Mesendoderm (in vitro differentiated cells): ENCODE measurements at regions not wholly inside any gene's neighbourhood (a gene's known extent, or its start where the extent isn't known, plus 50 kb on each side); places are given as distances from the start of the nearest gene placed in this dataset.
A peak's percentile ranks its signal among the peaks of the same experiment; 100 is the strongest.

Experiments
- DNase-seq: peaks from one replicate; pipeline ENCODE4 v3.0.0; 2013
- H2AK5ac ChIP-seq: 2 replicates; pipeline ENCODE4 v1.6.1; 2013; ENCODE audit warnings: low read length, inconsistent platforms
- H2BK120ac ChIP-seq: 2 replicates; pipeline ENCODE4 v1.6.1; 2013; ENCODE audit warnings: low read depth, mild to moderate bottlenecking, low read length, moderate library complexity, mixed read lengths
- H2BK15ac ChIP-seq: replicated peaks from 2 replicates; pipeline ENCODE4 v1.6.1; 2013; ENCODE audit warnings: low read depth, mild to moderate bottlenecking, moderate library complexity
- H2BK5ac ChIP-seq: 2 replicates; pipeline ENCODE4 v1.6.1; 2013; ENCODE audit warnings: low read length, inconsistent platforms
- H3K18ac ChIP-seq: 2 replicates; pipeline ENCODE4 v1.6.1; 2013; ENCODE audit warnings: mild to moderate bottlenecking, low read length, mixed read lengths
- H3K23ac ChIP-seq: one replicate; pipeline ENCODE4 v1.6.1; 2013; ENCODE audit warnings: low read length
- H3K27ac ChIP-seq: 2 replicates; pipeline ENCODE4 v1.5.1; 2013; ENCODE audit warnings: low read depth, mild to moderate bottlenecking, inconsistent platforms, low read length, moderate library complexity
- H3K27me3 ChIP-seq: 2 replicates; pipeline ENCODE4 v1.6.1; 2013; ENCODE audit warnings: low read length, control low read depth, mild to moderate bottlenecking, inconsistent platforms; ENCODE audit not compliant: insufficient read depth, poor library complexity
- H3K36me3 ChIP-seq: 2 replicates; pipeline ENCODE4 v1.6.1; 2013; ENCODE audit warnings: low read length, inconsistent platforms; ENCODE audit not compliant: control insufficient read depth, insufficient read depth
- H3K4ac ChIP-seq: one replicate; pipeline ENCODE4 v1.6.1; 2013; ENCODE audit warnings: low read depth, mild to moderate bottlenecking, low read length, moderate library complexity
- H3K4me1 ChIP-seq: 2 replicates; pipeline ENCODE4 v1.6.1; 2013; ENCODE audit warnings: low read depth, low read length, inconsistent platforms; ENCODE audit not compliant: control insufficient read depth
- H3K4me2 ChIP-seq: 2 replicates; pipeline ENCODE4 v1.6.1; 2013; ENCODE audit warnings: low read length
- H3K4me3 ChIP-seq: 2 replicates; pipeline ENCODE4 v1.5.1; 2013; ENCODE audit warnings: mild to moderate bottlenecking, low read length
- H3K56ac ChIP-seq: one replicate; pipeline ENCODE4 v1.6.1; 2013; ENCODE audit warnings: low read length
- H3K79me1 ChIP-seq: 2 replicates; pipeline ENCODE4 v1.6.1; 2013; ENCODE audit warnings: low read length, inconsistent platforms
- H3K79me2 ChIP-seq: 2 replicates; pipeline ENCODE4 v1.6.1; 2013; ENCODE audit warnings: mild to moderate bottlenecking, low read length; ENCODE audit not compliant: control insufficient read depth, insufficient read depth
- H3K9ac ChIP-seq: 2 replicates; pipeline ENCODE4 v1.6.1; 2013; ENCODE audit warnings: low read length, inconsistent platforms
- H4K5ac ChIP-seq: one replicate; pipeline ENCODE4 v1.6.1; 2013; ENCODE audit warnings: low read length
- H4K8ac ChIP-seq: one replicate; pipeline ENCODE4 v1.6.1; 2013; ENCODE audit warnings: low read depth, mild to moderate bottlenecking, control low read depth, low read length, moderate library complexity
- WGBS: extraction: QIAGEN DNeasy Blood & Tissue Kit; methylation state at CpG from one replicate; pipeline ENCODE4 v1.1.7; 2013; ENCODE audit warnings: low lambda C conversion rate, missing lambda C conversion rate; ENCODE audit not compliant: insufficient coverage; ENCODE audit errors: extremely low coverage; 5-methylcytosine and 5-hydroxymethylcytosine counted together

DNA sequence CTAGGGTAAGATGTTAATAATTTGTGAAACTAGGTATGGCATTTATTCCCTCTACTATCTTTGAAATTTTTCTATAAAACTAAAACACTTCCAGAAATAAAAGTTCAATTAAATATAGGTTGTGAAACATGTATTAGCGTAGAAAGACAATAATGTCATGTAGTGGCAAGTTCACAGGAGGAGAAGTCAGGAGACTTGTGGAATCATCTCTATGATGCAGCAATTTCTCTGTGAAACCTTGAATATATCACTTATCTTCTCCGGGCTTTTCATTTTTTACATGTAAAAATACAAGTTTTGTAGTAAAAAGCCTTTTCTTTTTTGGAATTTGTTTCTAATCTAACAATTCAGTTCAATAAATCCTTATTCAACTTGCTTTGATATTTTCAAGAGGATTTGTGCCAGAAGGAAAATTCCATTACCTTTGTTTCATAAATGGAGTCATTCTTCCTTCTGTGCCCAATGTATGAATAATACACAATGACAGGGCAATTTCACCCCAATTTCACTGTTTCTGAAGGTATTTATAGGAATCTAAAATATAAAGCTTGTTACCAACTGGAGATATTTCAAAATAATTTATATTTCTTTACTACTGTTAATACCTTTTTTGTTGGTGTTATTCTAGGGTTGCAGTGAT, 758.3 kb downstream of the FAM181B start:
- H4K5ac ChIP-seq: no peak overlapping the region
- no peak overlapping the region for H3K9ac ChIP-seq
- no peaks in the 10 kb centered on the region for H3K27me3 ChIP-seq
- no peak overlapping the region for H2BK15ac ChIP-seq
- H3K36me3 ChIP-seq: no peaks in the 10 kb centered on the region
- no peaks in the 10 kb centered on the region for H3K79me2 ChIP-seq
- H3K18ac ChIP-seq: no peak overlapping the region
- H3K4ac ChIP-seq: no peak overlapping the region
- no peak for DNase-seq
- WGBS: no CpG with 5 or more reads among the region's 2 CpGs
- no peak overlapping the region for H3K56ac ChIP-seq
- no peak overlapping the region for H3K27ac ChIP-seq
- no peaks in the 10 kb centered on the region for H3K4me1 ChIP-seq
- H2AK5ac ChIP-seq: no peak overlapping the region
- no peak overlapping the region for H2BK120ac ChIP-seq
- H3K4me3 ChIP-seq: no peak overlapping the region
- H3K23ac ChIP-seq: no peak overlapping the region
- H2BK5ac ChIP-seq: no peak overlapping the region
- no peak overlapping the region for H4K8ac ChIP-seq
- no peak overlapping the region for H3K4me2 ChIP-seq
- no peaks in the 10 kb centered on the region for H3K79me1 ChIP-seq

GRCh38 chr11:81970886-81971285, 762.8 kb downstream of the FAM181B start:
- H4K8ac ChIP-seq: no peak overlapping the region
- H3K27ac ChIP-seq: no peak overlapping the region
- H2BK5ac ChIP-seq: no peak overlapping the region
- H3K36me3 ChIP-seq: no peaks in the 10 kb centered on the region
- no peak overlapping the region for H3K4me2 ChIP-seq
- no peaks in the 10 kb centered on the region for H3K79me2 ChIP-seq
- no peak overlapping the region for H3K18ac ChIP-seq
- DNase-seq: peak; percentile 93
- no peak overlapping the region for H3K4me3 ChIP-seq
- no peak overlapping the region for H4K5ac ChIP-seq
- no peaks in the 10 kb centered on the region for H3K4me1 ChIP-seq
- no peak overlapping the region for H3K9ac ChIP-seq
- no CpG with 5 or more reads among the region's 3 CpGs for WGBS
- H3K27me3 ChIP-seq: no peaks in the 10 kb centered on the region
- no peak overlapping the region for H3K23ac ChIP-seq
- no peak overlapping the region for H3K56ac ChIP-seq
- no peak overlapping the region for H2BK120ac ChIP-seq
- no peaks in the 10 kb centered on the region for H3K79me1 ChIP-seq
- H2AK5ac ChIP-seq: no peak overlapping the region
- H2BK15ac ChIP-seq: no peak overlapping the region
- H3K4ac ChIP-seq: no peak overlapping the region

DNA sequence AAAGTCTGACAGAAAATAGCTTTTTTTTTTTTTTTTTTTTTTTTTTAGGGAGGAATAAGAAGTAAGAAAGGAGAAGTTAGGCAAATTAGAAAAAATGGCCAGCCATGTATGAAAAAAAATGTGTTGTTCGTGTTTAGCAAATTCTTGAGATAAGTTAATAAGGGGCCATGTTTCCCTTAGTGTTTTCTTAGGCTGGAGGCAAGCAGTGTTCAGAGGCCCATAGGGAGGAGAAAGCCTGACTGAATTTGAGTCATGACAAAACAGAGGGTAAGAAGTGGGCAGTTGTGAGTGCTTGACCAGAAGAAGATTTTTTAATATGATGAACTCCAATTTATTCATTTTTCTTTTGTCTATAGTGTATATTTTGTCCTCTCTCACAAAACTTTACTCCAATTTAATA, 766.4 kb downstream of the FAM181B start:
- Histone ChIP-seq H3K4me2 (no peak overlapping the region), H3K36me3 (no peaks in the 10 kb centered on the region), H4K5ac (no peak overlapping the region), H3K27me3 (no peaks in the 10 kb centered on the region), H3K79me1 (no peaks in the 10 kb centered on the region), H2BK120ac (no peak overlapping the region), H2AK5ac (no peak overlapping the region), H3K56ac (no peak overlapping the region), H3K79me2 (no peaks in the 10 kb centered on the region), H3K18ac (no peak overlapping the region), H4K8ac (no peak overlapping the region), H3K9ac (no peak overlapping the region), H3K27ac (no peak overlapping the region), H2BK15ac (no peak overlapping the region), H3K4me1 (no peaks in the 10 kb centered on the region), H3K4me3 (no peak overlapping the region), H2BK5ac (no peak overlapping the region), H3K23ac (no peak overlapping the region), H3K4ac (no peak overlapping the region)
- WGBS: no CpG with 5 or more reads among the region's 1 CpG
- no peak for DNase-seq

GRCh38 chr11:81966340-81966739, 767.3 kb downstream of the FAM181B start:
- Histone ChIP-seq H4K8ac (no peak overlapping the region), H3K4me3 (no peak overlapping the region), H2BK15ac (no peak overlapping the region), H3K56ac (no peak overlapping the region), H4K5ac (no peak overlapping the region), H3K9ac (no peak overlapping the region), H3K36me3 (no peaks in the 10 kb centered on the region), H3K79me2 (no peaks in the 10 kb centered on the region), H3K79me1 (no peaks in the 10 kb centered on the region), H3K4ac (no peak overlapping the region), H3K27ac (no peak overlapping the region), H2AK5ac (no peak overlapping the region), H3K27me3 (no peaks in the 10 kb centered on the region), H3K18ac (no peak overlapping the region), H2BK5ac (no peak overlapping the region), H3K23ac (no peak overlapping the region), H3K4me2 (no peak overlapping the region), H2BK120ac (no peak overlapping the region), H3K4me1 (no peaks in the 10 kb centered on the region)
- DNase-seq: no peak
- no CpG with 5 or more reads among the region's 3 CpGs for WGBS

DNA sequence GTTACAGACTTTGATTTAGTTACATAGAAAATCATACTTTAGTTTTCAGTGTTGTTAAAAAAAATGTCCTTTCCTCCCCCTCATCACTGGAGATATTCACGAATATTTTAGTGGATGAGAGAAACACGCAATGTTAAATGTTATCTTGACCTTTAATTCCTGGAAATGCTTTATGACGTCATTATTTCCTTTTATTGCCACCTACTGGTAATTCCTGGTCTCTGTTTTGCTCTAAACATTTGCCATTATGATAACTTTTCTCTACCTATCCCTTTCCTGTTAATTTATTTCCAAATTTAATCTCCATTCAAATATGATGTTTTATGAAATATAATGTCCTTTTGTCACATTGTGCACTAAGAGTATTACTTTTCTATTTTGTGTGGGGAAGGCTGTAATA, 770.6 kb downstream of the FAM181B start:
- no peaks in the 10 kb centered on the region for H3K79me2 ChIP-seq
- WGBS: no CpG with 5 or more reads among the region's 3 CpGs
- H3K56ac ChIP-seq: no peak overlapping the region
- no peak overlapping the region for H3K4me2 ChIP-seq
- H2BK15ac ChIP-seq: no peak overlapping the region
- no peak overlapping the region for H2BK120ac ChIP-seq
- H4K8ac ChIP-seq: no peak overlapping the region
- no peak overlapping the region for H4K5ac ChIP-seq
- H3K23ac ChIP-seq: no peak overlapping the region
- H2BK5ac ChIP-seq: no peak overlapping the region
- peak; percentile 23 for DNase-seq
- peak overlapping the region; percentile 72 for H2AK5ac ChIP-seq
- no peak overlapping the region for H3K18ac ChIP-seq
- H3K79me1 ChIP-seq: no peaks in the 10 kb centered on the region
- no peaks in the 10 kb centered on the region for H3K27me3 ChIP-seq
- no peak overlapping the region for H3K27ac ChIP-seq
- H3K4ac ChIP-seq: no peak overlapping the region
- H3K4me1 ChIP-seq: no peaks in the 10 kb centered on the region
- no peak overlapping the region for H3K9ac ChIP-seq
- H3K4me3 ChIP-seq: no peak overlapping the region
- no peaks in the 10 kb centered on the region for H3K36me3 ChIP-seq

DNA sequence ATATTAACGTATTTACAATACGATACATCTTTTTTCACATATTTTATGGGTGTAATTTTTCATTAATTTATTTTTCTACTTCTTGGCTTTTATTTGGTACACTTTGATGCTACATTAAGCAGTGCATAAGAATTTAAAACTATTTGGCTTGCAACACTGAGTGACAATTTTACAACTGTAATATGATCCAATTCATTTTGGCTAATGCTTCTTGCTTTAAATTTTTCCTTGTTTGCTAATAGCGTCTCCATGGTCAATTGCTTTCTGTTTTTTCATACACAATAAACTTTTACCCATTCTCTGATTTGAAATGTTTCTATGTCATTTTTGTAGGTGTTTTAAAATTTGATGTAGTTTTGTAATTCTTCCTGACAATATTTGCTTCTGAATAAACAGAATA, 773.2 kb downstream of the FAM181B start:
- no peak overlapping the region for H3K23ac ChIP-seq
- no peak overlapping the region for H3K27ac ChIP-seq
- no peak overlapping the region for H4K5ac ChIP-seq
- no peak overlapping the region for H3K4me3 ChIP-seq
- no peak overlapping the region for H2BK15ac ChIP-seq
- H4K8ac ChIP-seq: no peak overlapping the region
- H3K4me1 ChIP-seq: no peaks in the 10 kb centered on the region
- no peak overlapping the region for H2AK5ac ChIP-seq
- no peaks in the 10 kb centered on the region for H3K79me1 ChIP-seq
- no peak overlapping the region for H2BK120ac ChIP-seq
- no peaks in the 10 kb centered on the region for H3K27me3 ChIP-seq
- H3K4ac ChIP-seq: no peak overlapping the region
- no peak overlapping the region for H3K56ac ChIP-seq
- no peaks in the 10 kb centered on the region for H3K79me2 ChIP-seq
- WGBS: 100% methylated on average over 2 of the region's 3 CpGs
- H3K36me3 ChIP-seq: no peaks in the 10 kb centered on the region
- DNase-seq: no peak
- no peak overlapping the region for H2BK5ac ChIP-seq
- H3K9ac ChIP-seq: no peak overlapping the region
- H3K18ac ChIP-seq: no peak overlapping the region
- no peak overlapping the region for H3K4me2 ChIP-seq
